ENCODE measurements at regions not wholly inside any gene's neighbourhood (a gene's known extent, or its start where the extent isn't known, plus 50 kb on each side); places are given as distances from the start of the nearest gene placed in this dataset.

- Histone ChIP-seq H3K27ac (ENCODE audit: low read depth, low read length) (no peak overlapping the region), H3K27me3 (ENCODE audit: control insufficient read depth, insufficient read depth, low read length) (no peaks in the 10 kb centered on the region), H3K4me3 (ENCODE audit: low read depth, low read length) (no peak overlapping the region), H3K9me3 (ENCODE audit: control insufficient read depth, insufficient read depth, low read length) (no peaks in the 10 kb centered on the region)
- ChIA-PET CTCF (interaction anchor here (0.6 kb wide), 1 partner anchor 11 kb away, joined by 3 read pairs; no protein-coding TSS in a partner anchor), POLR2A (no interaction called here)
- no peak for DNase-seq (ENCODE audit: low read depth, low spot score)
- no peak for TF ChIP-seq CTCF (IDR thresholded peaks at IDR 0.05; ENCODE audit: low read depth, low read length)
Observed at GRCh38 chr13:84954636-84955035, 844.6 kb downstream of the SLITRK6 start.

GRCh38 chr13:84951128-84951527 is 848.1 kb downstream of the SLITRK6 start:
- POLR2A ChIA-PET: no interaction called here
- H3K27me3 ChIP-seq (ENCODE audit: control insufficient read depth, insufficient read depth, low read length): no peaks in the 10 kb centered on the region

GRCh38 chr13:84946192-84946591 is 853.0 kb downstream of the SLITRK6 start:
- CTCF ChIA-PET: no interaction called here
- H3K9me3 ChIP-seq (ENCODE audit: control insufficient read depth, insufficient read depth, low read length): no peaks in the 10 kb centered on the region
- POLR2A ChIA-PET: no interaction called here
- no peak overlapping the region for H3K4me3 ChIP-seq (ENCODE audit: low read depth, low read length)
- no peaks in the 10 kb centered on the region for H3K27me3 ChIP-seq (ENCODE audit: control insufficient read depth, insufficient read depth, low read length)
- H3K27ac ChIP-seq (ENCODE audit: low read depth, low read length): no peak overlapping the region
- no peak for TF ChIP-seq CTCF (IDR thresholded peaks at IDR 0.05; ENCODE audit: low read depth, low read length)
- no peak for DNase-seq (ENCODE audit: low read depth, low spot score)

More at GRCh38 chr13:84951128-84951527, 848.1 kb downstream of the SLITRK6 start:
- Histone ChIP-seq H3K9me3 (ENCODE audit: control insufficient read depth, insufficient read depth, low read length) (no peaks in the 10 kb centered on the region), H3K4me3 (ENCODE audit: low read depth, low read length) (no peak overlapping the region), H3K27ac (ENCODE audit: low read depth, low read length) (no peak overlapping the region)
- no peak for DNase-seq (ENCODE audit: low read depth, low spot score)
- CTCF ChIA-PET: no interaction called here
- TF ChIP-seq CTCF (IDR thresholded peaks at IDR 0.05; ENCODE audit: low read depth, low read length): no peak

- Histone ChIP-seq H3K4me3 (ENCODE audit: low read depth, low read length) (no peak overlapping the region), H3K27me3 (ENCODE audit: control insufficient read depth, insufficient read depth, low read length) (no peaks in the 10 kb centered on the region), H3K9me3 (ENCODE audit: control insufficient read depth, insufficient read depth, low read length) (no peaks in the 10 kb centered on the region), H3K27ac (ENCODE audit: low read depth, low read length) (no peak overlapping the region)
- POLR2A ChIA-PET: no interaction called here
- CTCF ChIA-PET: no interaction called here
- TF ChIP-seq CTCF (IDR thresholded peaks at IDR 0.05; ENCODE audit: low read depth, low read length): no peak
- no peak for DNase-seq (ENCODE audit: low read depth, low spot score)
Observed at GRCh38 chr13:84940798-84941197, 858.4 kb downstream of the SLITRK6 start.

GRCh38 chr13:84940167-84940566 is 859.1 kb downstream of the SLITRK6 start:
- no peak overlapping the region for H3K4me3 ChIP-seq (ENCODE audit: low read depth, low read length)
- POLR2A ChIA-PET: no interaction called here
- DNase-seq (ENCODE audit: low read depth, low spot score): no peak
- CTCF ChIA-PET: no interaction called here
- no peak for TF ChIP-seq CTCF (IDR thresholded peaks at IDR 0.05; ENCODE audit: low read depth, low read length)
- H3K27ac ChIP-seq (ENCODE audit: low read depth, low read length): no peak overlapping the region
- no peaks in the 10 kb centered on the region for H3K9me3 ChIP-seq (ENCODE audit: control insufficient read depth, insufficient read depth, low read length)
- no peaks in the 10 kb centered on the region for H3K27me3 ChIP-seq (ENCODE audit: control insufficient read depth, insufficient read depth, low read length)
